GM12878 (cell line): ENCODE measurements at regions not wholly inside any gene's neighbourhood (a gene's known extent, or its start where the extent isn't known, plus 50 kb on each side); places are given as distances from the start of the nearest gene placed in this dataset.

Experiments used
- ATAC-seq: fragments of 200-7000 bp; cut with Tn5 transposase; 3 replicates; pipeline ENCODE4 v1.9.1; 2020; ENCODE audit warnings: mild to moderate bottlenecking, moderate library complexity
- BruUV-seq: library from RNA; stranded (reverse); fragments of 400-500 nt; replicated peaks from 2 replicates; lab custom pipeline; 2021; lab: Mats Ljungman, UMichigan
- CTCF ChIA-PET: fragments of 300-600 bp; sonication (Branson Sonifier 250); formaldehyde crosslinking; extraction: SDS; loops from one replicate; lab custom pipeline; 2021; ENCODE audit warnings: inconsistent platforms; lab: Yijun Ruan, JAX
- POLR2A ChIA-PET: fragments of 350-600 bp; formaldehyde crosslinking; extraction: SDS; loops from one replicate; lab custom pipeline; 2021; ENCODE audit warnings: inconsistent platforms; lab: Charles Lee
- RAD21 ChIA-PET: fragments of 300-600 bp; sonication (Branson Sonifier 250); formaldehyde crosslinking; loops from one replicate; lab custom pipeline; 2023; ENCODE audit warnings: antibody characterized with exemption; ENCODE audit not compliant: unreplicated experiment; lab: Charles Lee
- SMC1A ChIA-PET: fragments of 300-600 bp; sonication (Branson Sonifier 250); formaldehyde crosslinking; loops from one replicate; lab custom pipeline; 2023; ENCODE audit not compliant: unreplicated experiment, uncharacterized antibody; lab: Charles Lee
- DNase-seq: peaks from one replicate; pipeline ENCODE4 v3.0.0-alpha.2; 2011; ENCODE audit warnings: low read depth, low spot score
- FAIRE-seq: peaks from 3 replicates; lab custom pipeline; 2011; peaks lifted over from hg19 to GRCh38; lab: Jason Lieb, UNC
- H2AFZ ChIP-seq: 2 replicates; pipeline ENCODE4 v1.6.0; 2011; ENCODE audit warnings: low read depth, low read length, control low read depth; ENCODE audit not compliant: control insufficient read depth
- H3K27ac ChIP-seq: 2 replicates; pipeline ENCODE4 v1.5.1; 2011; ENCODE audit warnings: control low read depth; ENCODE audit not compliant: control insufficient read depth, insufficient read depth
- H3K27me3 ChIP-seq, 2 experiments: replicated peaks in 1 of 2; 2 replicates each; pipeline versions ENCODE4 v1.6.0 to v1.6.1; 2011; ENCODE audit warnings: low read length in 1 of 2; ENCODE audit not compliant: control insufficient read depth in 2 of 2, insufficient read depth in 2 of 2
- H3K36me3 ChIP-seq, 2 experiments: 2 replicates each; pipeline ENCODE4 v1.5.1; 2011; ENCODE audit warnings: low read length in 1 of 2; ENCODE audit not compliant: control insufficient read depth in 2 of 2, insufficient read depth in 2 of 2
- H3K4me1 ChIP-seq: 2 replicates; pipeline ENCODE4 v1.6.1; 2011; ENCODE audit warnings: mild to moderate bottlenecking, low read length, moderate library complexity, mixed read lengths; ENCODE audit not compliant: control insufficient read depth, insufficient read depth
- H3K4me2 ChIP-seq: 2 replicates; pipeline ENCODE4 v1.6.0; 2011; ENCODE audit warnings: control low read depth; ENCODE audit not compliant: control insufficient read depth, insufficient read depth
- H3K4me3 ChIP-seq: fragments of 200-600 bp; sonication (generic); 2 replicates; pipeline ENCODE4 v1.5.1; 2016
- H3K79me2 ChIP-seq: 2 replicates; pipeline ENCODE4 v1.6.0; 2011; ENCODE audit warnings: low read length; ENCODE audit not compliant: control insufficient read depth, insufficient read depth
- H3K9ac ChIP-seq: 2 replicates; pipeline ENCODE4 v1.8.0; 2011; ENCODE audit warnings: low read length, control low read depth, mixed read lengths; ENCODE audit not compliant: control insufficient read depth, insufficient read depth
- H3K9me3 ChIP-seq: replicated peaks from 3 replicates; pipeline ENCODE4 v1.5.1; 2011; ENCODE audit warnings: mild to moderate bottlenecking, low read length; ENCODE audit not compliant: control insufficient read depth, insufficient read depth
- H4K20me1 ChIP-seq: 2 replicates; pipeline ENCODE4 v1.6.0; 2011; ENCODE audit not compliant: control insufficient read depth, insufficient read depth
- NFYB ChIP-seq: IDR thresholded peaks from 2 replicates; pipeline ENCODE4 v1.6.1; 2011; ENCODE audit warnings: low read depth, mild to moderate bottlenecking, low read length, improper control_type of control experiment, moderate library complexity; ENCODE audit not compliant: insufficient read depth
- PRDM15 ChIP-seq: fragments of 450-650 bp; formaldehyde crosslinking; IDR thresholded peaks from 2 replicates; pipeline ENCODE4 v1.4.0; 2020; ENCODE audit warnings: mild to moderate bottlenecking, moderate library complexity
- SMAD1 ChIP-seq: fragments of 450-650 bp; IDR thresholded peaks from 2 replicates; pipeline ENCODE4 v1.6.1; 2018; ENCODE audit warnings: mild to moderate bottlenecking, low read depth; ENCODE audit not compliant: partially characterized antibody
- WGBS: methylation state at CpG from one replicate; pipeline ENCODE4 v1.1.6; 2016; ENCODE audit warnings: low lambda C conversion rate; ENCODE audit not compliant: insufficient replicate concordance, insufficient coverage; ENCODE audit errors: missing lambda C conversion rate; 5-methylcytosine and 5-hydroxymethylcytosine counted together
- in situ Hi-C: fragments of 300-500 bp; cut with MboI; formaldehyde crosslinking; loops from 9 replicates; pipeline ENCODE4 v1.14.3; 2018; ENCODE audit warnings: mixed read lengths
- intact Hi-C: fragments of 100-400 bp; cut with micrococcal nuclease; formaldehyde crosslinking; loops from one replicate; pipeline ENCODE4 v1.14.2; 2022; ENCODE audit not compliant: unreplicated experiment

GRCh38 chr13:106752584-106753170, 184.7 kb upstream of the ARGLU1 start:
- no peaks in the 10 kb centered on the region for H3K79me2 ChIP-seq
- no peak overlapping the region for H3K4me2 ChIP-seq
- 9% methylated on average over 6 of the region's 6 CpGs for WGBS
- no peak overlapping the region for H2AFZ ChIP-seq
- ATAC-seq (no peak), FAIRE-seq (no peak), DNase-seq (no peak)
- ChIA-PET POLR2A (no interaction called here), CTCF (interaction anchor here (0.6 to 1.1 kb wide), 2 partner anchors 15 to 1132 kb away, joined by 3 read pairs; no protein-coding TSS in a partner anchor), SMC1A (no interaction called here), RAD21 (no interaction called here)
- H3K36me3 ChIP-seq = no peaks in the 10 kb centered on the region
- H3K9me3 ChIP-seq = no peaks in the 10 kb centered on the region
- no peaks in the 10 kb centered on the region for H4K20me1 ChIP-seq
- TF ChIP-seq SMAD1 = no peak
- TF ChIP-seq PRDM15 (CRISPR knock-in tag) = no peak
- no peak for TF ChIP-seq NFYB
- in situ Hi-C loops = no loop called here
- intact Hi-C loops = no loop called here
- no peak overlapping the region for H3K4me3 ChIP-seq
- H3K27ac ChIP-seq = no peak overlapping the region
- no peaks in the 10 kb centered on the region for H3K4me1 ChIP-seq
- no TSS peak for BruUV-seq
- H3K9ac ChIP-seq = no peak overlapping the region
- H3K27me3 ChIP-seq = no peaks in the 10 kb centered on the region
